ENCODE measurements at regions not wholly inside any gene's neighbourhood (a gene's known extent, or its start where the extent isn't known, plus 50 kb on each side); places are given as distances from the start of the nearest gene placed in this dataset.

GRCh38 chr16:61581417-61582046, 454.7 kb downstream of the CDH8 start:
- no peak for TF ChIP-seq CTCF (IDR thresholded peaks at IDR 0.05; ENCODE audit: extremely low read depth, low read depth, low read length)

GRCh38 chr16:61580579-61580978, 455.7 kb downstream of the CDH8 start:
- no peak overlapping the region for H3K4me2 ChIP-seq (ENCODE audit: insufficient read depth, low read length)
- no peaks in the 10 kb centered on the region for H3K36me3 ChIP-seq (ENCODE audit: insufficient read depth, low read length)
- DNase-seq (ENCODE audit: insufficient read length, low spot score, missing footprints), result no peak
- no peaks in the 10 kb centered on the region for H3K79me2 ChIP-seq (ENCODE audit: insufficient read depth, low read length)
- no peak overlapping the region for H3K4me3 ChIP-seq (ENCODE audit: insufficient read depth, low read length)
- H3K27me3 ChIP-seq (ENCODE audit: insufficient read depth, low read length), result no peaks in the 10 kb centered on the region
- H3K27ac ChIP-seq (ENCODE audit: low read depth, low read length), result no peak overlapping the region
- no peak overlapping the region for H2AFZ ChIP-seq (ENCODE audit: low read length)
- TF ChIP-seq CTCF (IDR thresholded peaks at IDR 0.05; ENCODE audit: extremely low read depth, low read depth, low read length), result no peak
- H3K4me1 ChIP-seq (ENCODE audit: insufficient read depth, low read length), result no peaks in the 10 kb centered on the region
- peaks cover 3% of the 10 kb centered on the region for H3K9me3 ChIP-seq (ENCODE audit: low read depth, low read length)
- no peaks in the 10 kb centered on the region for H4K20me1 ChIP-seq (ENCODE audit: insufficient read depth, low read length)

More at GRCh38 chr16:61581417-61582046, 454.7 kb downstream of the CDH8 start:
- H3K36me3 ChIP-seq (ENCODE audit: insufficient read depth, low read length), result no peaks in the 10 kb centered on the region
- no peak overlapping the region for H3K4me2 ChIP-seq (ENCODE audit: insufficient read depth, low read length)
- H4K20me1 ChIP-seq (ENCODE audit: insufficient read depth, low read length), result no peaks in the 10 kb centered on the region
- no peak for DNase-seq (ENCODE audit: insufficient read length, low spot score, missing footprints)
- H3K27ac ChIP-seq (ENCODE audit: low read depth, low read length), result no peak overlapping the region
- H2AFZ ChIP-seq (ENCODE audit: low read length), result no peak overlapping the region
- H3K4me3 ChIP-seq (ENCODE audit: insufficient read depth, low read length), result no peak overlapping the region
- H3K79me2 ChIP-seq (ENCODE audit: insufficient read depth, low read length), result no peaks in the 10 kb centered on the region
- no peaks in the 10 kb centered on the region for H3K9me3 ChIP-seq (ENCODE audit: low read depth, low read length)
- H3K4me1 ChIP-seq (ENCODE audit: insufficient read depth, low read length), result no peaks in the 10 kb centered on the region
- no peaks in the 10 kb centered on the region for H3K27me3 ChIP-seq (ENCODE audit: insufficient read depth, low read length)

GRCh38 chr16:61579195-61579594, 457.0 kb downstream of the CDH8 start:
- Histone ChIP-seq H3K4me3 (ENCODE audit: insufficient read depth, low read length) (no peak overlapping the region), H4K20me1 (ENCODE audit: insufficient read depth, low read length) (no peaks in the 10 kb centered on the region), H2AFZ (ENCODE audit: low read length) (no peak overlapping the region), H3K4me2 (ENCODE audit: insufficient read depth, low read length) (no peak overlapping the region), H3K27ac (ENCODE audit: low read depth, low read length) (no peak overlapping the region), H3K4me1 (ENCODE audit: insufficient read depth, low read length) (no peaks in the 10 kb centered on the region), H3K79me2 (ENCODE audit: insufficient read depth, low read length) (no peaks in the 10 kb centered on the region), H3K36me3 (ENCODE audit: insufficient read depth, low read length) (no peaks in the 10 kb centered on the region), H3K27me3 (ENCODE audit: insufficient read depth, low read length) (no peaks in the 10 kb centered on the region), H3K9me3 (ENCODE audit: low read depth, low read length) (peaks cover 3% of the 10 kb centered on the region)
- TF ChIP-seq CTCF (IDR thresholded peaks at IDR 0.05; ENCODE audit: extremely low read depth, low read depth, low read length), result no peak
- no peak for DNase-seq (ENCODE audit: insufficient read length, low spot score, missing footprints)

GRCh38 chr16:61576476-61576875, 459.8 kb downstream of the CDH8 start:
- Histone ChIP-seq H4K20me1 (ENCODE audit: insufficient read depth, low read length) (no peaks in the 10 kb centered on the region), H3K4me1 (ENCODE audit: insufficient read depth, low read length) (no peaks in the 10 kb centered on the region), H3K9me3 (ENCODE audit: low read depth, low read length) (peaks cover 3% of the 10 kb centered on the region), H3K4me3 (ENCODE audit: insufficient read depth, low read length) (no peak overlapping the region), H3K36me3 (ENCODE audit: insufficient read depth, low read length) (no peaks in the 10 kb centered on the region), H2AFZ (ENCODE audit: low read length) (no peak overlapping the region), H3K4me2 (ENCODE audit: insufficient read depth, low read length) (no peak overlapping the region), H3K27me3 (ENCODE audit: insufficient read depth, low read length) (no peaks in the 10 kb centered on the region), H3K79me2 (ENCODE audit: insufficient read depth, low read length) (no peaks in the 10 kb centered on the region), H3K27ac (ENCODE audit: low read depth, low read length) (no peak overlapping the region)
- TF ChIP-seq CTCF (IDR thresholded peaks at IDR 0.05; ENCODE audit: extremely low read depth, low read depth, low read length), result no peak
- no peak for DNase-seq (ENCODE audit: insufficient read length, low spot score, missing footprints)
